Posterior vena cava (tissue), 2 donors: ENCODE measurements at regions not wholly inside any gene's neighbourhood (a gene's known extent, or its start where the extent isn't known, plus 50 kb on each side); places are given as distances from the start of the nearest gene placed in this dataset.
A peak's percentile ranks its signal among the peaks of the same experiment; 100 is the strongest.
"Not testable (repeated sequence)": the region's sequence is repeated elsewhere in the genome, so short reads cannot be mapped to it uniquely, and the experiment has no call there.

Source experiments
- DNase-seq: peaks from one replicate; pipeline ENCODE4 v3.0.0-alpha.2; 2020; ENCODE audit warnings: low spot score
- intact Hi-C, 2 donors: fragments of 100-400 bp; cut with DNase I; formaldehyde crosslinking; loops; one replicate each; pipeline versions ENCODE4 v1.14.1 to v1.14.2; 2022 to 2023
- donor health status: DM: yes; HTN: yes; CAD: no.
- donor health status: DM: yes; HTN: yes; CAD: no.

DNA sequence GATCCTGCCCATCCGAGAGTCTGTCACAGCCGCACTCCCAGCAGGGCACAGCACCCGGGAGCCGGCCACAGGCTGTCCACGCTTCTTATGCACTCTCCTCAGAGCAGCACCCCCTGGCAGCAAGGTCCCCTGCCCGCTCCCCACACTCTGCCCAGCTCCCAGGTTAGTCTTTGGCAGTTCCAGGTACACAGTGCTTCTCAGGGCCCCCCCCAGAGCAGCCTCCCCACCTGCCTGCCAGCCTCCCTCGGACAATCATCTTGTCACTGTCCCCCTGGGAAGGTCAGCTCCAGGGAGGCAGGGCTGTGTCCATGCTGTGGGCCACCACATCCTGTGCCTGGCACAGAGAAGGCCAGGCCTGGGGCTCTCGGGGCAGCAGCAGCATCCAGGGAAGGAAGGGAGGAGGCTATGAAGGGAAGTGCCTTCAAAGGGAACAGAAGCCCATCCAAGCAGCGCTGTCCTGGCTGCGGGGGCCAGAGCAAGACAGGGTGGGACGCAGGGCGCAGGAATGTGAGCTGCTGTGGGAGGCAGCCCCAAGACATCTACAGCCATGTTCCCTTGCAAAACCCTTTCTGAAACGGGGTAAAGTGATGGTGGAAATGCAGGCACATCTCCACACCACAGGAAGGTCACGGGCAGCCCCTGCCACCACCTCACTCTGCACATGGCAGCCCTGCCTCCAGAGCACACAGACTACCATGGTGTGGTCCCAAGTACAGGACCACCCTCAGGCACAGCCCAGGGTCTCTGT lies 68.6 kb upstream of the ADAMTS2 start:
- intact Hi-C loops = no loop called here
- DNase-seq = no peak

DNA sequence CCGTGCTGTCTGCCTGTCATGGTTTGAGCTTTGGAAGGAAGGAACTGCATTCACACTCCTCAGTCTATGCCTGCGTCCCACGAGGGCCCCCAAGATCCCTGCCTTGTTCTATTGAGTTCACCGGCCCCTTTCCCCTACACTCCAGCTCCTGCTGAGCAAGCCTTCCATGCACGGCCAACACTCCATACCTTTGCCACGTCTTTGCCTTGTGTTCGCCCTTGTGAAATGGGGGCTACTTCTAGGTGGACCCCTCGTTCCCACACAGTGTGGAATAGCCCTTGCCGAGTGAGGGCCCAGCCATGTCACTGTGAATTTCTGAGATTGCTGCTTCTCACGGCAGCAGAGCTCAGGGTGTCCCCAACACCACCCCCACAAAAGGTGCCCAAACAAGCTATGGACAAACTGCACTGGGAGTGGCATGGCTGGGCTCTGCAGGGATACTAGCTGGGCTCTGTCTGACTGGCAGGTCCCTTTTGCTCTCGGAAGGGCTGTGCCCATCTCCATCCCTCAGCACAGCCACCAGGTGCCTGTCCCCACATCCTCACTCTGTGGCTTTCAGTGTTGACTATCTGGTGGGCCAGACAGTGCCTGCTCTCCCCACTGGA lies 67.9 kb upstream of the ADAMTS2 start:
- no peak for DNase-seq

DNA sequence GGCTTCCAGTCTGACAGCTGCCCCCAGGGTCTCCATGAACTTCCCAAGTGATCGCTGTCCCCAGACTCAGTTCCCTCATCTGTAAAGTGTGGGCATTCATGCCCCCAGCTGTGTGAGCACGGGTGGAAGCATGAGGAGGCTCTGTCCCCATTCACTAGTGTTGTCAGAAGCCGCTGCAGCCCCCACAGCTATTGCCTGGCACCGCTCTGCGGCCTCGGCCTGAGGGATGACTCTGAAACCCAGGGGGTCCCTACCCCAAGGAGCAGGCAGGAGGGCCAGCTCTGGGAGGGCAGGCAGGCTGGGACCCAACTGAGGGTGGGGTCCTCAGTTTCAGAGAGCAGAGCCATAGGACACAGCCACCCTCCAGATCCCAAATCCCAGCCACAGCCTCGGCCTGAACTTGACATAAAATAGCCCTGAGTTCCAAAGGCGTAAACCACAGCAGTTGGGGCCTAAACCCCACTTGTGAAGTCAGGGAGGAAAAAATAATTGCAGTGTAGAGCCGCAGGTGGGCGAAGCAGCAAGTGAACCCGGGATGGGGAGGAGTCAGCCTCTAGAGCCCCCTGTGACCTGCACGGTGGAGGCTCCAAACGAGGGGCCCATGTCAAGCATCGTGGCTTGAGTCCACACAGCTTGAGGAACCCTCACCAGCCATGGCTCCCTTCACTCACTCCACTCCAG lies 66.0 kb upstream of the ADAMTS2 start:
- no peak for DNase-seq
- intact Hi-C loops = no loop called here

More for the DNA sequence above, 67.9 kb upstream of the ADAMTS2 start:
- intact Hi-C loops = no loop called here

DNA sequence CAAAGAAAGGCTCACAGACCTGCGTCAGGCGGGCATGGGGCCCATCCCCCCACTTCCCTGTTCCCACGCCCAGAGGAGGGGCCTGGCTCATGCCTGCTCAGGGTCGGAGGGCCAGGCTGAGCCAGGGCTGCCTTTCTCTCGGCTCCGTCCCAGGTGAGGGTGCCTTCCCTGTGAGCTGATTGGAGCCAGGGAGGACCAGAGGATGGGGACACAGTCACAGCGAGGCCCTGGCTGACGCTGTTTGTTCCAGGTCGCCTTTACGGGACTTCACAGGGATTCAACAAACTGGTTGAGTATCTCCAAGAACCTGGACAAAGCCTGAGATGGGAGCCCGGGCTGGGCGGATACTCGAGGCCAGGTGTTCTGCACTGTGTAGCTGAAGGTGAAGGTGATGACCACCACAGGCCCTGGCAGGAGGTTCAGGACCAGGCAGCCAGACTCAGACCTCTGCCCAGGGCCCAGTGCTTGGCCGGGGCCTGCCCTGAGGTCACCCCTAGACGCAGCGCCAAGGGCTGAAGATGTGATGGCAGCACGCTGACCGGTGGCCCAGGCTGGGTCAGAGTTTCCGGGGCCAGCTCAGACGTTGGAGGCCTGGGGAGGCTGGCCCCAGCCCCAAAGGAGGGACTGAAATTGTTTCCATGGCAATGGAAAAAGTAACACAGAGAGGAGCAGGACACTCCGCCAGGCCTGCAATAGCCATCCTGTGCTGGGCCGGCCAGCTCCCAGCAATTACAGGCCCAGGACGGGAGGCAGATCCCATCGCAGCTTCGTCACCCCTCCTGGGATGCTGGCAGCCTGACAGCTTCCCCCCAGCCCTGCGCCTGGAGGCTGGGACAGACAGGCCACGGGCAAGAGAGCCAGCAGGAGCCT lies 65.3 kb upstream of the ADAMTS2 start:
- intact Hi-C loops = no loop called here
- DNase-seq = no peak

DNA sequence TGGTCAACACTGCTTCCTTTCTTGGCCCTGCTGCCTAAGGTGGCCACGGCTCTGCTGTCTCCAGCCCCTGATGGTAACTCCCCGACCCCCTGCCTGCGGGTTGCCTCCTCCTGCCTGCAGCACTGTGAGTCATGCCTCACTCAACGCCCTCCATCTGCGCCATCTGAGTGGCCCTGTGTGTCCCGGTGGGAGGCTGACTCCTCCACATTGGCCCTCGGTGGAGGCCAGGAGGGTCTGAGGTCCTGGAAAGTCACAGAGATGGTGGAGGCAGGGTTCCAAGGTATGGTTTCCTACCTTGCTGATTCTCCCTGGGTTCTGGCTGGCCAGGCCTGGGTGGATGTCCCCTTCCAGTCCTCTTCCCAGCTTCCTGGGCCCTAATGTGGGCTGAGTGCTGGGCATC lies 64.5 kb upstream of the ADAMTS2 start:
- intact Hi-C loops = no loop called here
- no peak for DNase-seq

DNA sequence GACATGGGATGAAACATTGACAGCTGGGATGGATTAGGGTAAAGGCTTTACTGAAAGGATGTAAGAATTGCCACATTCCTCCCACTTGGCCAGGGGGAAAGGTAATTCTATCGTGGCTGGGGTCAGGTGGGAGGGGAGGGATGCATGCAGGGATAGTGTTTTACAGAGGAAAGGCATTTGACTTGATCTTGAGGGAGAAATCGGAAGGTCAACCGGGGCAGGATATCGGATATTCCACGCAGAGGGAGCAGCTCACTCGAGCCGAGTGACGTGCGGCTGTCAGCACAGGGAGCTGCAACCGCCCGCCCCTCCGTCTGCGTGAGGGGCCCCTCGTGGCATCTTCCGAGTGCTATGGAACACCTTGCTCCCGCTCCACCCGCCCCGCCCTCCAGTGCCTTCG lies 63.4 kb upstream of the ADAMTS2 start:
- intact Hi-C loops = loop anchor here in 1 of 2 donors (1.0 kb wide), 1 partner anchor 32 kb away; no protein-coding TSS in a partner anchor
- DNase-seq = peak; percentile 53

DNA sequence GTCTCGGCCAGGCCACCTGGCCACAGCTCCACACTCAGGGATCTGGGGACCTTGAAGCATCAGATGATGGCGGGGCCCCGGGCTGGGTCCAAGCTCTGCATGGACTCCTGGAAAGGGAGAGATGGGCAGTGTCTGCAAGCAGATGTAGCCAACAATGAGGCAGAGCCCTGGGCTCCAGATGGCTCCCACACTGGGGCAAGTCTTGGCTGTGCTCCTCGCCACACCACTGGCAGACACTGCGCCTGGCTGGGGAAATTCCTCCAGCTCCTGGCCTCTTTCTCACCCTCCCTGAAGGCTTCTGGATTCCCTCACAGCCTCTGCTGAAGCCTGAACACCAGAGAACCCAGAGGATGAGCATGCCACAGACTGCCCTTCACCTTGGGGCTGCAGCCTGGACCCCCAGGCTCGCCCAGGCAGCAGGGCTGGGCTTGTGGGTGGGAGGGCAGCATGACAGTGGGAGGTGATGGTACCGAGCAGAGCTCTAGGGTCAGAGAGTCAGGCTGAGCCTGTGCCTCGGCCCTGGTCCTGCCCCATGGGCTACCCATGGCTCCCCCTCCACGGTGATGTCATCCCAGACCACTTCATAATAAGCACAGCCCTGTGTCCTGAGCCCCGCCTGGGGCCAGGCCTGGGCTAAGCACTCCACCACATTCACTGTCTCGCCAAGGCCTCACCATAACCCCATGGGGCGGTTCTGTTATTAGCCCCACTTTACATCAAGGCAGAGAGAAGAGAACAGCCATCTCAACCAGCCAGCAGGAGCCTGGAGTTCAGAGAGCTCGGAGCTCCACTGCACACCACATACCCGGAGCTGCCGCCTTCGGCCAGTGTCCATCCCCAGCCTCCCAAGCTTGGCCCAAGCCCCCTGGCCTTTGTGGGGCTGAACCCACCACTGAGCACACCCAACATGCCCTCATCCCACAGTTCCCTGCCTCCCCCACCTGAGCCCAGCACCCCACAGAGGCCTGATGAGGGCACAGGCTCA lies 62.2 kb upstream of the ADAMTS2 start:
- intact Hi-C loops = loop anchor here in 1 of 2 donors (1.0 kb wide), 1 partner anchor 33 kb away; no protein-coding TSS in a partner anchor
- DNase-seq = no peak

DNA sequence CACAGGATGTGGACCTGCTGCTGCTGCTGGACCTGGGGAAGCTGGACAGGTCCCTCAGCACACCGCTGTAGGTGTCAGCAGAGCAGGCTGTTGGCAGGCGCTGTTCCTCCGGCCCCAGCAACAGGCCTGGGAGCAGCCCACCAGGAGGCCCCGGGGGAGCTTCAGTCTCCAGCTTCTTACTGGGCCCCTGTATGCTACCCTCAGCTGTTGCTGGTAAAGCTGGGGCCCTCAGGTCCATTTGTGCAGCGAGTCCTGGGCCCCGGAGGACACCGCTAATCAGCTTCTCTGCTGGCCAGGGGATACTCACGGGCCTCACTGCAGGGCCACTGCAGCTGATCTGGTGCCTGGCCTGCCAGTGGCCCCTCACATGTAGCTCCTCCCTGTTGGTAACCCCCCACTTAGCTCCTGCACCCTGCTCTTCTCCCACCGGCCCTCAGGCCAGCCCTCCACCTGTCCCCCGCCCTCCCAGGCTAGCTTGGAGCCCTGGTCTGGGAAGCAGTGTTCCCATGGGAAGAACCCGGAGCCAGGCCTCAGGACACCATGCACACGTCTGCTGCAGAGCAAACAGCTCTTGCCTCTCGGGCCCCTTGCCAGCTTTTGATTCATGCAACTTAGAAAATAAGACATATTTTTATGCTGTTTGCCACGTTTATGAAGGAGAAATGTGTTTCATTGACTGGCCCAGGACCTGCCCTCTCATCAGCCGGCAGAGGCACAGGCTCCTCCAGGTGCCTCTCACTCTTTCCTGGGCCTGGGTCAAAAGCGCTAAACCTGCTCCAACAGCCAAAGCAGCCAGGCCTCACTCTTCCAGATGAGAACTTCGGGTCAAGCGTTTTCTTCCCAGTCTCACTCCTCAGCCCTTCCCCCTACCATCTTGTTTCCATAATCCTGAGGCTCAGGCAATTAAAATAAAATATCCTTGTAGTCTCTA lies 61.0 kb upstream of the ADAMTS2 start:
- intact Hi-C loops = no loop called here
- no peak for DNase-seq

DNA sequence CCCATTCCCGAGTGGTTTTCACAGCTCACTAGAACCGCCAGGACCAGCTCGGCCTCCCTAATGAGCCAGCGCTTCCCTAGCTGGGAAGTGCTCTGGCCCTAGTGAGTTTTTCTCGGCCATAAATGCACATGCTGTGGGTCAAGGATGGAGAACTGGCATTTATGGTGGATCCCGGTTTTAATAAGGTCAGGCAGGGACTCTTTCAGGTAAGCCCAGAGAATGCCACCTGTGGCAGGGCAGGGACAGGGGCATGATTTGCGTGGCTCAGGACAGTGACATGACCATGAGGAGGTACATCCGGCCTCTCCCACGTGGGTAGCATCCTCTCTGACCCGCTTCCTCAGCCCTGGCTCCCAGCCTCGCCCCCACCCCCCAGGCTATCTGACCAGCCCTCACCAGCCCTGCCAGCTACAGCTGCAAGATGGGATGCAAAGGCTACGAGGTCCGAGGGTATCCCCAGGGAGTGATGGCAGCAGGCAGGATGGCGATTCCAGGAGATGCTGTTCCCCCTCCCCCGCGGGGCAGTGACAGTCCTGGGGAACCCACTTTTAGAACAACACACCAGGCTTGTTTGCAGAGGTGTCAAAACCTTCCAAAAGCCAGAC lies 60.3 kb upstream of the ADAMTS2 start:
- DNase-seq = no peak
- intact Hi-C loops = no loop called here

DNA sequence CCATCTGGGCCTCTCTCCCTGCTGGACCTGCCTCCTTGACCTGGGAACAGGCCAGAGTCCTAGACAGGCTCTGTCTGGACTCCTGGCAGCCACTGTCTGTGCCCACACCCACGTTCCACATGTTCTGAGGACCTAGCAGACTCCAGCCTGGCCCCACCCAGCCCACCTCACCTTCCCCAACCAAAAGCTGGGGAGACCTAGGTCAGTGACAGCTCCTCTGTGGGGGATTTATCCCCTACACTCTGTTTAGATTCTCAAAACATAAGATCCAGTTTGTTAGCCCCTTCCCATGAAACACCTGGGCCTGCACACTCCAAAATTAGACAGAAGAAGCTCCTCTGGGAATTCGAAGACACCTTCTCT lies 59.8 kb upstream of the ADAMTS2 start:
- intact Hi-C loops = no loop called here
- DNase-seq = no peak

DNA sequence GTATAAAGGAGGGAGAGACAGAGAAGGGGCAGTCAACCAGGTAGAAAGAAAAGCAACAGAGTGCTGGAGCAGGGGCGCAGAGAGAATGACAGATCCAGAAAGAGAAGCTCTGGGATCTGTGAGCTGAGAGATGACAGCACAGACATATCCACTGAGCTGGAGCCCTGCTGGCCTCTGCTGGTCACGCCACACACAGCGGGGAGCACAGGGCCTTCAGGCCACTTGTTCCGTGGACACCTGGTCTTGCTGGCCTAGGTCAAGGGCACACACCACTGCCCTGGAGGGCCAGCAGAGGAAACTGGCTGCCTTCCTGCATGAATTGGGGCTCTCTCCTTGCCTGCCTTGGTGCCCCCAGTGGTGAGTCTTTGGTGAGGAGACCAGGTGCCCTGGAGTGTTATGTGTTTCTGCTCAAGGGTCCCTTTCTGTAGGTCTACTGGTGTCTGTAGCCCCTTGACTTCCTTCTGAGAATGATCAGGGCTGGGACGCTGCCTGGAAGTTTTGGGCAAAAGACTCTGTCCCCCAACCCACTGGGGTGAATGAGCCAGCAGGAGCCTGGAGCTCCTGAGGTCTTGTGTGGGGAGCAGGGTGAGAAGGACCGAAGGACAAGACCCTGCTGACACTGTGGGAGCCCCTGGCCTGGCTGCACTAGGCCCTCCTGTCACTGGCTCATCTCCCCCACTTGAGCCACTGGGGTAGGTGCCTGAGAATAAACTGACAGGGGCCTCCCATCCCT lies 59.2 kb upstream of the ADAMTS2 start:
- peak; percentile 70 for DNase-seq
- intact Hi-C loops = no loop called here

DNA sequence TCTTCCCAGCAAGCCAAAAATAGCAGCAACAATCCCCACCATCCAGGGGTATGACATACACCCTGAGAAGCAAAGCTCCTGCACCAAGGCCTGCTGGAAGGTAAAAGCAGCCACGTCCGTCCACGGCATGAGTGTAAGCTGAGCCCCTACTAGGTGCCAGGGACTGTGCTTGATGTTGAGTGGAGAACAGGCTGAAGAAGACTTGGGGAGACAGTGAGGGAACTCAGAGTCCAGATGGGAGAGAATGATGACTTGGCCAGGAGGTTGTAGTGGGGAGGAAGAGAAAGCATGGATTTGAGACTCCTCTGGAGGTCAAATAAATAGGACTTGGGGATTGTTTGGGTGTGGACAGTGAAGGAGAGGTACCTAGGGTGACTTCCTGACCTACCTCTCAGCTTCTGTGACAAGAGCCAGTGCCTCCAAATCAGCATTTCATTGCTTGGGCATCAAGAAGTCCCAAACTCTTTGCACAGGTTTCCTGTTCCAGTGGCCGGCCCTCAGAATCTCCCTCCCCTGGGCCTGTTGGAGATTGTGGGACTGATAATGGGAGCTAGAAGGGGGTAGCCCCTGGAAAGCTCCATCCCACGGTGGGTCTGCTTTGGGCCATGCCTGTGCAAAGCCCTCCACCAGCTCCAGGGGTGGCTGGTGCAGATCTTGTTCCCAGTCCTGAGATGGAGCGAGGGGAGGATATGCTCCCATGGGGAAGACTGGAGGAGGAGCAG lies 58.3 kb upstream of the ADAMTS2 start:
- peak; percentile 73 for DNase-seq
- intact Hi-C loops = no loop called here

DNA sequence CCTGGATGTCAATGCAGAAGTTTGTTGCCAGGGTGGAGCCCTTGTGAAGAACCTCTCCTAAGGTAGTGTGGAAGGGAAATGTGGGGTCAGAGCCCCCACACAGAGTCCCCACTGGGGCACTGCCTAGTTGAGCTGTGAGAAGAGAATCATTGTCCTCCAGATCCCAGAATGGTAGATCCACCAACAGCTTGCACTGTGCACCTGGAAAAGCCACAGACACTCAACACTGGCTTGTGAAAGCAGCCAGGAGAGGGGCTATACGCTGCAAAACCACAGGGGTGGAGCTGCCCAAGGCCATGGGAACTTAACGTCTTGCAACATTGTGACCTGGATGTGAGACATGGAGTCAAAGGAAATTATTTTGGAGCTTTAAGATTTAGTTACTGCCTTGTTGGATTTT lies 55.2 kb upstream of the ADAMTS2 start:
- intact Hi-C loops = not testable (repeated sequence)
- DNase-seq = peak; percentile 40

DNA sequence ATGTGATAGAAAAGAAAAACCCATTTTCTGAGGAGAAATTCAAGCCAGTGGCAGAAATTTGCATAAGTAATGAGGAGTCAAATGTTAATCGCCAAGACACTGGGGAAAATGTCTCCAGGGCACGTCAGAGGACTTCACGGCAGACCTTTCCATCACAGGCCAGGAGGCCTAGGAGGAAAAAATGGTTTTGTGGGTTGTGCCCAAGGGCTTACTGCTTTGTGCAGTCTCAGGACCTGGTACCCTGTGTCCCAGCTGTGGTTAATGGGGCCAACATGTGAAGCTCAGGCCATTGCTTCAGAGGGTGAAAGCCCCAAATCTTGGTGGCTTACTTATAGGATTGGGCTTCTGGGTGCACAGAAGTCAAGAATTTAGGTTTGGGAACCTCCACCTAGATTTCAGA lies 54.8 kb upstream of the ADAMTS2 start:
- intact Hi-C loops = no loop called here
- peak; percentile 4 for DNase-seq

DNA sequence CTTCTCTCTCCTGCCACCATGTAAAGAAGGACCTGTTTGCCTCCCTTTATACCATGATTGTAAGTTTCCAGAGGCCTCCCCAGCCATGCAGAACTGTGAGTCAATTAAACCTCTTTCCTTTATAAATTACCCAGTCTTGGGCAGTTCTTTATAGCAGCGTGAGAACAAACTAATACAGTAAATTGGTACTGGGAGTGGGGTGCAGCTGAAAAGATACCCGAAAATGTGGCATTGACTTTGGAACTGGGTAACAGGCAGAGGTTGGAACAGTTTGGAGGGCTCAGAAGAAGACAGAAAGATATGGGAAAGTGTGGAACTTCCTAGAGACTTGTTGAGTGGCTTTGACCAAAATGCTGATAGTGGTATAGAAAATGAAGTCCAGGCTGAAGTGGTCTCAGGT lies 54.1 kb upstream of the ADAMTS2 start:
- intact Hi-C loops, DNase-seq: not testable (repeated sequence)

DNA sequence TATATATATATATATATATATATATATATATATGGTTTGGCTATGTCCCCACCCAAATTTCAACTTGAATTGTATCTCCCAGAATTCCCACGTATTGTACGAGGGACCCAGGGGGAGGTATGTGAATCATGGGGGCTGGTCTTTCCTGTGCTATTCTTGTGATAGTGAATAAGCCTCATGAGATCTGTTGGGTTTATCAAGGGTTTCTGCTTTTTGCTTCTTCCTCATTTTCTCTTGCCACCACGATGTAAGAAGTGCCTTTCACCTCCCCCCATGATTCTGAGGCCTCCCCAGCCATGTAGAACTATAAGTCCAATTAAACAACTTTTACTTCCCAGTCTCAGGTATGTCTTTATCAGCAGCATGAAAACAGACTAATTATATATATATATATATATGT lies 52.3 kb upstream of the ADAMTS2 start:
- DNase-seq = no peak
- intact Hi-C loops = no loop called here
